NCI-H69 (cell line): ENCODE measurements at regions not wholly inside any gene's neighbourhood (a gene's known extent, or its start where the extent isn't known, plus 50 kb on each side); places are given as distances from the start of the nearest gene placed in this dataset.
"Not testable (repeated sequence)": the region's sequence is repeated elsewhere in the genome, so short reads cannot be mapped to it uniquely, and the experiment has no call there.

Experiments used
- DNase-seq: peaks from one replicate; lab custom pipeline; 2025; lab: John Stamatoyannopoulos, UW

GRCh38 chr4:12109056-12109455, 680.4 kb upstream of the HS3ST1 start:
- not testable (repeated sequence) for DNase-seq

GRCh38 chr4:12105519-12105918, 676.8 kb upstream of the HS3ST1 start:
- no peak for DNase-seq

GRCh38 chr4:12089920-12090319, 661.2 kb upstream of the HS3ST1 start:
- DNase-seq: not testable (repeated sequence)

- no peak for DNase-seq
Observed at GRCh38 chr4:12084690-12085089, 656.0 kb upstream of the HS3ST1 start.

GRCh38 chr4:12071316-12071715, 642.6 kb upstream of the HS3ST1 start:
- no peak for DNase-seq

- DNase-seq: no peak
Observed at GRCh38 chr4:12053966-12054365, 625.3 kb upstream of the HS3ST1 start.

- no peak for DNase-seq
Observed at GRCh38 chr4:12053556-12053955, 624.9 kb upstream of the HS3ST1 start.

GRCh38 chr4:12050357-12050756, 621.7 kb upstream of the HS3ST1 start:
- DNase-seq: no peak

GRCh38 chr4:12042818-12043217, 614.1 kb upstream of the HS3ST1 start:
- no peak for DNase-seq

- peak; percentile 0 for DNase-seq
Observed at GRCh38 chr4:12041828-12042227, 613.1 kb upstream of the HS3ST1 start.

- DNase-seq: no peak
Observed at GRCh38 chr4:12036450-12036849, 607.8 kb upstream of the HS3ST1 start.

- no peak for DNase-seq
Observed at GRCh38 chr4:12028258-12028657, 599.6 kb upstream of the HS3ST1 start.

- DNase-seq: no peak
Observed at GRCh38 chr4:12022409-12022808, 593.7 kb upstream of the HS3ST1 start.

GRCh38 chr4:12016729-12017128, 588.0 kb upstream of the HS3ST1 start:
- DNase-seq: no peak

GRCh38 chr4:12005471-12005870, 576.8 kb upstream of the HS3ST1 start:
- no peak for DNase-seq

GRCh38 chr4:11996581-11996980, 567.9 kb upstream of the HS3ST1 start:
- DNase-seq: not testable (repeated sequence)

GRCh38 chr4:11976726-11977263, 548.1 kb upstream of the HS3ST1 start:
- no peak for DNase-seq

GRCh38 chr4:11973270-11973669, 544.6 kb upstream of the HS3ST1 start:
- no peak for DNase-seq

- no peak for DNase-seq
Observed at GRCh38 chr4:11970754-11971153, 542.1 kb upstream of the HS3ST1 start.

- no peak for DNase-seq
Observed at GRCh38 chr4:11966782-11967181, 538.1 kb upstream of the HS3ST1 start.

GRCh38 chr4:11954093-11954492, 525.4 kb upstream of the HS3ST1 start:
- peak; percentile 41 for DNase-seq

GRCh38 chr4:11949355-11949754, 520.7 kb upstream of the HS3ST1 start:
- no peak for DNase-seq

GRCh38 chr4:11947629-11948028, 518.9 kb upstream of the HS3ST1 start:
- DNase-seq: not testable (repeated sequence)

- no peak for DNase-seq
Observed at GRCh38 chr4:11937941-11938340, 509.2 kb upstream of the HS3ST1 start.
